GM19397 (cell line): ENCODE measurements at regions not wholly inside any gene's neighbourhood (a gene's known extent, or its start where the extent isn't known, plus 50 kb on each side); places are given as distances from the start of the nearest gene placed in this dataset.
"Not testable (repeated sequence)": the region's sequence is repeated elsewhere in the genome, so short reads cannot be mapped to it uniquely, and the experiment has no call there.

Experiments used
- ATAC-seq: cut with Tn5 transposase; IDR thresholded peaks from one replicate; pipeline ENCODE4 v1.9.1; 2021; ENCODE audit warnings: mild to moderate bottlenecking, moderate library complexity; ENCODE audit not compliant: unreplicated experiment

GRCh38 chr6:63440057-63440456 is 120.3 kb upstream of the LGSN start:
- ATAC-seq, result no peak

DNA sequence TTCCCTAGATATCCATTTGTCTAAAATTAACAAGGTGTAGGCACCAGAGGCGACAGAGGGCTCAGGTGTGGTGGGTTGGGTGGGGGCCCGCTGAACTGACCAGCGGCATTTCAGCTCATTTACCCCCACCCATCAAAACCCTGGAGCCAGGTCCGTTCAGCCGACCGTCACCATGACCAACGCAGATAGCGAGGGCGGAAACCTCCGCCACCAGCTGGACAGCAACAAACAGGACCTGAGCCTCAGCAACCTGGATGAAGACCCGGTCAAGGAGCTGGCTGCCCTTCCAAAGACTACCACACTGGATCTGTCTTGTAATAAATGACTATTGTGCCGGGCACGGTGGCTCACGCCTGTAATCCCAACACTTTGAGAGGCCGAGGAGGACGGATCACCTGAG is 120.8 kb upstream of the LGSN start:
- no peak for ATAC-seq

DNA sequence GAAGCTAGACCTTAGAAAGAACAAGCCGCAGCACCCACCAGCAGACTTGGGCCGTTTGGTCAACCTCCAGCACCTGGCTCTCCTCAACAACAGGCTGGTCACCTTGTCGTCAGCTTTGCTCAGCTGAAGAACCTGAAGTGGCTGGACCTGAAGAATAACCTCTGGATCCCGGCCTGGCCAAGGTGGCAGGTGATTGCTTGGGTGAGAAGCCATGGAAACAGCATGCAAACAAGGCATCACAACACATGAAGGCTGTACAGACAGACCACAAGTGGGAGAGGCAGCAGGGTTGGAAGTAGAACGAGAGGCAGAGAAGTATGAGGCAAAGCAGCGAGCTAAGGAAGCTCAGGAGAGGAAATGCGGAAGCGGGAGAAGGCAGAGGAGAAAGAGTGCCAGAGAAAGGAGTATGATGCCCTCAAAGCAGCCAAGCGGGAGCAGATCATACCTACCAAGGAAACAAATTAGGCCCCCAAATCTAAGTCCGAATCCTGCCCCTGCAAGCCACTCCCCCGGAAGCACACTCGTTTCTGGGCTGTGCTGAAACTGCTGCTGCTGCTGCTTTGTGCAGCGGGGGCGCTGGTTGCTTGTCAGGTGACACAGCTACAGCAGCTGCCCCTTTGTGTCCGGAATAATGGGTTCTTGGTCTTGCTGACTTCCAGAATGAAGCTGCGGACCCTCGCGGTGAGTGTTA is 121.6 kb upstream of the LGSN start:
- no peak for ATAC-seq

- ATAC-seq, result no peak
Measured at GRCh38 chr6:63442870-63443269, 123.1 kb upstream of the LGSN start.

DNA sequence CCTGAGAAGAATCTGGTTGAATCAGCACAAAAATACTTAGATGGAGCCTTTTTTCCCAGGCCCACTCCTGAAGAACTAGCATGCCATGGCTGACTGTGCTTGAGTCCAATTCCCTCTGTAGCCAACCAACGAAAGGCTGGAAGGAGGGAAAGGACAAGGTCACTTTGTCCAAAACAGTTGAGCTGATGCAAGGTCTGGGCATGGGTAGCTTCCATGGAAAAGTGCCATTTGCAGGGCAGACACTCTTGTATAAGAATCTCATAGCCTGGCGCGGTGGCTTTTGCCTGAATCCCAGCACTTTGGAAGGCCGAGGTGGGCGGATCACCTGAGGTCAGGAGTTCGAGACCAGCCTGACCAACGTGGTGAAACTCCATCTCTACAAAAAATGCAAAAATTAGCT is 125.0 kb upstream of the LGSN start:
- no peak for ATAC-seq

GRCh38 chr6:63446405-63446804 is 125.9 kb upstream of the LOC128125822 start:
- ATAC-seq, result no peak

- no peak for ATAC-seq
Measured at GRCh38 chr6:63447134-63447533, 125.1 kb upstream of the LOC128125822 start.

- ATAC-seq, result no peak
Measured at GRCh38 chr6:63448229-63448628, 124.1 kb upstream of the LOC128125822 start.

GRCh38 chr6:63449714-63450113 is 122.6 kb upstream of the LOC128125822 start:
- ATAC-seq, result no peak

DNA sequence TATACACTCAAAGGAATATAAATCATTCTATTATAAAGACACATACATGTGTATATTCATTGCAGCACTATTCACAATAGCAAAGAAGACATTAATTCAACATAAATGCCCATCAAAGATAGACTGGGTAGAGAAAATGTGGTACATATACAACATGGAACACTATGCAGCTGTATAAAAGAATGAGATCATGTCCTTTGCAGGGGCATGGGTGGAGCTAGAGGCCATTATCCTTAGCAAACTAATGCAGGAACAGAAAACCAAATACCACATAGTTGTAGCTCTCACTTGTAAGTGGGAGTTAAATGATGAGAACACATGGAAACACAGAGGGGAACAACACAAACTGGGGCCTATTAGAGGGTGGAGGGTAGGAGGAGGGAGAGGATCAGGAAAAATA is 121.0 kb upstream of the LOC128125822 start:
- ATAC-seq, result no peak

DNA sequence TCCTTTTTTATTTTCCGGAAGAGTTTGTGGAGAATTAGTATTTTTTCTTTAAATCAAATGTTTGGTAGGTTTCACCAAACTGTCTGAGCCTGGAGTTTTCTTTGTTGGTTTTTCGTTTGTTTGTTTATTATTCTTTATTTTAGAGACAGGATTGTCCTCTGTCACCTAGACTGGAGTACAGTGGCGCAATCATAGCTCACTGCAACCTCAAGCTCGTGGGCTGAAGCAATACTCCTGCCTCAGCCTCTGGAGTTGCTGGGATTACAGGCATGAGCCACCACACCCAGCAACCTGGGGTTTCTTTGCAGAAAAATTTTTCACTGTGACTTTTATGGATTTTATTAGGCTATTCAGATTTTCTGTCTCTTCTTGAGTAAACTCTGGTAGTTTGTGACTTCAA is 120.2 kb upstream of the LOC128125822 start:
- no peak for ATAC-seq

GRCh38 chr6:63456734-63457133 is 115.5 kb upstream of the LOC128125822 start:
- ATAC-seq, result no peak

DNA sequence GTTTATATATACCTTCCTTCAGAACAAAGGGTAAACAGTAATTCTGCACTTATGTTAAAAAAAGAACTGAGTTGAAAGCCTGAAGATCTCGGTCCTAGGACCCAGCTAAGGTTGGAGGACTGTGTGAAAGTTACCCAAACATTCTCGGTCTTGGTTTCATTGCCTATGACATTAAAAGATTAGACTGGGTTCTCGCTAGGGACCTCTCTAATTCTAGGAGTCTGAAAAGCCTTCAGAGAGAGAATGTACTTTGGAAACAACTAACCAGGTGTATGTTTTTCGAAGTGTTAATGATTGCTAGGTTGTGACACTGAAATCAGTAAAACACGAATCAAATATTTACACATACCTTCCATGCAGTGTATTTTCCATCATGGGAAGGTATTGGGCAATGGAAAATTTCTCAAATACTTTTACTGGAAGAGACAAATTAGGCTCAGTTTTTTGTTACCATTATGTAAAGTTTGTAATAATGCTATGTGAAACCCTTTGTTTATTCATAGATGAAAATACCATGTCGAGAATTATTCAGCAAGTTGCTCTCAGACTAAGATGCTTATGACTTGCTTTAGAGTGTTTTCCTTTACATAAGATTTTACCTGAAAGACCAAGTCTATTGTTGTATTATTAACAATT is 113.7 kb upstream of the LOC128125822 start:
- ATAC-seq, result peak; percentile 58

DNA sequence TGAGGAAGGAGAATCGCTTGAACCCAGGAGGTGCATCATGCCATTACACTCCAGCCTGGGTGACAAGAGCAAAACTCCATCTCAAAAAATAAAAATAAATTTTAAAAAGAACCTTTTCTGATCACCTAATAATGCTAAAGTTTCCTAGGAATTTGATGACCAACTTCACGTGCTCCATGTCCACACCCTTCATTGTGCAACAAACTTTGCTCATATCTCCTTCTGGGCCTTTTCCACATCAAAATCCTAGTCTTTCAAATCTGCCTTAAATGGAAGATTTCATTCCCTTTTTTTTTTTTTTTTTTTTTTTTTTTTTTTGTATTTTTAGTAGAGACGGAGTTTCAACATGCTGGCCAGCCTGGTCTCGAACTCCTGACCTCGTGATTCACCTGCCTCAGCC is 112.5 kb upstream of the LOC128125822 start:
- no peak for ATAC-seq

DNA sequence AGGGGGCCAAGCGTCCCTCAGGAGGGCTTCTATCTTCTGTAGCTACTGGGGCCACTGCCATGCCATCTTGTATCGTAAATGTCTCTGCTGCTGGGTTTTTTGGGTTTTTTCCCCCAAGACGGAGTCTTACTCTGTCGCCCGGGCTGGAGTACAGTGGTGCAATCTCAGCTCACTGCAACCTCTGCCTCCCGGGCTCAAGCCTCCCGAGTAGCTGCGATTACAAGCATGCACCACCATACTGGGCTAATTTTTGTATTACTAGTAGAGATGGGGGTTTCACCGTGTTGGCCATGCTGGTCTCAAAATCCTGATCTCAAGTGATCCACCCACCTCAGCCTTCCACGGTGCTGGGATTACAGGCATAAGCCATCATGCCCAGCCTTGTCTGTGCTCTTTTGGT is 111.3 kb upstream of the LOC128125822 start:
- ATAC-seq, result no peak

DNA sequence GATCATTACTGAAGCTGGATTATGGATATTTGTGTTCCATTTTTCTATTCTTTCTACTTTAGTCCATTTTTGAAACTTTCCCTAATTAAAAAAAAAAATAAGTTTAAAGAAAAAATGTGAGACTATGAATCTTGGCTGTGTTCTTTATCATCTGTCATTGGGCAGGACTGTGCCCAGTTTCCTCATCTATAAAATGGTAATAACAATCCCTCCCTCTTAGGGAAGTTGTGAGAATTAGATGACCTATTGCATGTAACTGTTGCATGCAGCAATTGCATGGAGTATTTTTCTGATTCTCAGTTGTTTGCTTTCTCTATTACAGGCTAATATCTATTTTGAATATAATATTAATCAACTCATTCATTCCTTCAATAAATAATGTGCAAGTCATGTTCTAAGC is 108.2 kb upstream of the LOC128125822 start:
- no peak for ATAC-seq

GRCh38 chr6:63465750-63466149 is 106.5 kb upstream of the LOC128125822 start:
- no peak for ATAC-seq

- ATAC-seq, result no peak
Measured at GRCh38 chr6:63466242-63466733, 106.0 kb upstream of the LOC128125822 start.

DNA sequence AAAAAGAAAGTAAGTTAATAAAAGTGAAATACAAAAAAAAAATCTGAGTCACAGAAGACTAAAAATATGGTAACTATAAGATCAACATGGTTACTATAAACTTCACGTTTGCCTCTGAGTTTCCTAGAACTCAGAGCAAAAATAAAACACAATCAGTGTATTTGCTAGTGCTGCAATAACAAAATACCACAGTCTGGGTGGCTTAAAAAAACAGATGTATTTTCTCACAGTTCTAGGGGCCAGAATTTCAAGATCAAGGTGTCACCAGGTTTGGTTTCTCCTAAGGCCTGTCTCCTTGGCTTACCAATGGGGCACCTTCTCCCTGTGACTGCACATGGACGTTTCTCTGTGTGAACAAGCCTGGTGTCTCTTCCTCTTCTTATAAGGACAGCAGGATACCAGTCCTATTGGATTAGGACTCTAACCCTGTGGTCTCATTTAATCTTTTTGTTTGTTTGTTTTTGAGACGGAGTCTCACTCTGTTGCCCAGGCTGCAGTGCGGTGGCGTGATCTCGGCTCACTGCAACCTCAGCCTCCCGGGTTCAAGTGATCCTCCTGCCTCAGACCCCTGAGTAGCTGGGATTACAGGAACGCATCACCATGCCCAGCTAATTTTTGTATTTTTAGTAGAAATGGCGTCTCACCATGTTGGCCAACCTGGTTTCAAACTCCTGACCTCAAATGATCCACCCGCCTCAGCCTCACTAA is 104.9 kb upstream of the LOC128125822 start:
- no peak for ATAC-seq

GRCh38 chr6:63471145-63471544 is 101.1 kb upstream of the LOC128125822 start:
- not testable (repeated sequence) for ATAC-seq

GRCh38 chr6:63471654-63472053 is 100.6 kb upstream of the LOC128125822 start:
- no peak for ATAC-seq

DNA sequence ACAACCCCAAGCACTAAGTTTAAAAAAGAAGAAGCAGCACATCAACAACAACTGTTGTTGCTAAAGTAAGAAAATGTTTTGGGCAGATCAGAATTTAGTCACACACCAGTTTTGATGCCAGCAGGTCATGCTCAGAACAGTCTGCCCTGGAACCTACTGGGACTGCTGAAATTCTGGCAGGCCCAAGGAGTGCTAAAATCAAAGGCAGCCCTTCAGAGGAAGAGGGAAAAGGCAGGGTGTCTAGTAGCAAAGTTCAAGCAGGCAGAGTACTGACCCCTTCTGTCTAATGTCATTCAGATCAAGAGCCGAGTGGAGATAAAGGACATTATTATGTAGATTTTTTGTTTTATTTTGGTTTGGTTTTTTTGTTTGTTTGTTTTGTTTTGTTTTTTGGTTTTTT is 96.6 kb upstream of the LOC128125822 start:
- no peak for ATAC-seq
